AG10803 (cell line): ENCODE measurements at regions not wholly inside any gene's neighbourhood (a gene's known extent, or its start where the extent isn't known, plus 50 kb on each side); places are given as distances from the start of the nearest gene placed in this dataset.

Experiments
- DNase-seq: peaks from one replicate; pipeline ENCODE4 v3.0.0; 2010; ENCODE audit warnings: low read depth
- H3K4me3 ChIP-seq: 2 replicates; pipeline ENCODE4 v1.5.1; 2011; ENCODE audit warnings: mild to moderate bottlenecking, low read length, control low read depth
- TF ChIP-seq, protein P1 (sequence below): conservative IDR thresholded peaks from 2 replicates; pipeline ENCODE4 v1.5.1; 2011; ENCODE audit warnings: mild to moderate bottlenecking, low read length, control low read depth, inconsistent platforms

DNA sequence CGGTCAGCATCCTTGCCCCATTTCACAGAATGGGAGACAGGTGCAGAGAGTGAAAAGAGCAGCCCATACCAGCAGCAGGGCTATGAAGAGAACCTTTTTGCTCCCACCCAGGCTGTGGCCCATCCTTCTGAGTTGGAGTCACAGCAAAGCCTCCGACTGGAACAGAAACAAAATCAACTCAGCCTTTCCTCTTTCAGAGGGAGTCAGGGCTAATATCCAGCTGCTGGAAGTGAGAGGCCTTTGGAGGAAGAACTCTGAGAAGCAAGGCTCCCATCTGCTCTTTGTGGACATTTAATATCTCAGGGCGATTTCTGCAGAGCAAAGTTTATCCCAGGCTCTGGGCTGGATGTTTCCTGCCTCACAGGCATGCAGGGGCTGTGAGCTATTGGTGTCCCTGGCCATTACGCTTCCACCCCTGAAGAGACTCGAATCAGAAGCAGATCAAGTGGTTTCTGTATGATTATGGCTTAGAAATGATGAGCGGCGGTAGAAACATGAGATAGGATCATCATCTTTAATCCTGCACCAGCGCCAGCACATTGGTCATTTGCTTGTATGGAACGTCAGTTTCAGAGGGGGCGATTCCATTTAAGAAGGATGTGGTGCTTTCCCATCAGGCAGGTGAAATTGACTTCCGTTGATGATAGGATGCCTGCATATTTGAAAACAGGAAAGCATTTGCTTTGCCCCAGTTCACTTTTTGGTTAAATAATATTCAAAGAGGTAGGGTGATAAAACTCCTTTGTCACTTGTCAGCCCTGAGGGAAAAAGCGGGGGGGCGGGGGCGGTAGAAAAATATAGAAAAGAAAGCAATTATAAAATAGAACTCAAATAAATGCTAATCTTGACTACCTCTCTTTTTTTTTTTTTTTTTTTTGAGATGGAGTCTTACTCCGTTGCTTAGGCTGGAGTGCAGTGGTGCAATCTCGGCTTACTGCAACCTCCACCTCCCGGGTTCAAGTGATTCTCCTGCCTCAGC, 152.4 kb downstream of the LRRC30 start:
- no peak overlapping the region for H3K4me3 ChIP-seq
- DNase-seq, result no peak

DNA sequence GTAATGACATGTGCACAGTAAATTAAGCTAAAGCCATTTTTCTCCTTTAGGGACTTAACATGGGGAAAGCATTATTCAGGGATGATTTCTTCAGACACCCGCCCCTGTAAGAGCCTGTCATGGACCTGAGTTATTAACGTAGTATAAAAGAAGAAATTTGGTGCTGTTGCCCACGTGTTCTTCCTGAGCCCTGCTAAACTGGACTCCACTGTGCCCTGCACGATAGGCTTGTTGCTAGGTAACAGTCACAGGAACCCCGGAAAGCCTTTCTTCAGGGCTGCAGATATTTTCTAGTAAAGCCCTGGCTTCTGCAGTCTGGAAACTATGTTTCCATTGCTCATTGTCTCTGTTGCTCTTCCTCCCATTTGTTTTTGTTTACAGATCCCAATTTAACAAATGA, 157.9 kb downstream of the LRRC30 start:
- TF ChIP-seq, protein P1, sequence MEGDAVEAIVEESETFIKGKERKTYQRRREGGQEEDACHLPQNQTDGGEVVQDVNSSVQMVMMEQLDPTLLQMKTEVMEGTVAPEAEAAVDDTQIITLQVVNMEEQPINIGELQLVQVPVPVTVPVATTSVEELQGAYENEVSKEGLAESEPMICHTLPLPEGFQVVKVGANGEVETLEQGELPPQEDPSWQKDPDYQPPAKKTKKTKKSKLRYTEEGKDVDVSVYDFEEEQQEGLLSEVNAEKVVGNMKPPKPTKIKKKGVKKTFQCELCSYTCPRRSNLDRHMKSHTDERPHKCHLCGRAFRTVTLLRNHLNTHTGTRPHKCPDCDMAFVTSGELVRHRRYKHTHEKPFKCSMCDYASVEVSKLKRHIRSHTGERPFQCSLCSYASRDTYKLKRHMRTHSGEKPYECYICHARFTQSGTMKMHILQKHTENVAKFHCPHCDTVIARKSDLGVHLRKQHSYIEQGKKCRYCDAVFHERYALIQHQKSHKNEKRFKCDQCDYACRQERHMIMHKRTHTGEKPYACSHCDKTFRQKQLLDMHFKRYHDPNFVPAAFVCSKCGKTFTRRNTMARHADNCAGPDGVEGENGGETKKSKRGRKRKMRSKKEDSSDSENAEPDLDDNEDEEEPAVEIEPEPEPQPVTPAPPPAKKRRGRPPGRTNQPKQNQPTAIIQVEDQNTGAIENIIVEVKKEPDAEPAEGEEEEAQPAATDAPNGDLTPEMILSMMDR, result no peak
- H3K4me3 ChIP-seq, result no peak overlapping the region
- no peak for DNase-seq

More for the DNA sequence above, 152.4 kb downstream of the LRRC30 start:
- TF ChIP-seq, protein P1, result no peak

DNA sequence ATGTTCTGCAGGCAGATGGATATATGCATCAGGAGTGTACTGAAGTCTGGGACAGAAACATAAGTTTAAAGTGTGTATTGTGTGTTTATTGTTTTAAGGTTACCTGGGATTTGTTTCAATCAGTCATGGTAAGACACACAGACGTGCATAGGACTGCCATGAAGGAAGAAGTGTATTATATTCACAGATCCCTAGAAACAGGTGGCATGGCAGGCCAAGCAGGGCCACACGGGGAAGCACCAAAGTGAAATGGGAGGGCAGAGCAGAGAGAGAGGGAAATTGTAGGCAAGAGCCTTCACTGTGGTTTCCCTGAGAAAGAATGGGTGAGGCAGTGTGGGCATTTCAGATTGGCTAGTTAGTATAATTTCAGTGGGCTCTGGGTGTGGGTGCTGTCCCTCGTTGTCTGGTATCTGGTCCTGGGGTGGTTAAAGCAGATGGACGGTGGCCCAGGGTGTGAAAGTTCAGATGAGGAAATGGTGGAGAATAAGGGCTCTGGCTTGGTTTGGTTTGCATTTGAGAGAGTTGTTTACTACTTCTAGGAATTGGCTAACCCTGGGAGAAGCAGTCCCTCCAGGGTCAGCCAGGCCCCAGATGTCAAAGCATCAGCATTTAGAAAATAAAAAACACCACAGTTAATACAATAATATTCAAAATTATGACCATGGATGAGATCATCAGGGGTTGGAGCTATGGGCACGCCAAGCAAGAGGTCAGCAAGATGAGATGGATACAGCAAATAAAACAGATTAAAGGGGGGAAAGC, 160.0 kb downstream of the LRRC30 start:
- no peak overlapping the region for H3K4me3 ChIP-seq
- TF ChIP-seq, protein P1, result no peak
- no peak for DNase-seq

DNA sequence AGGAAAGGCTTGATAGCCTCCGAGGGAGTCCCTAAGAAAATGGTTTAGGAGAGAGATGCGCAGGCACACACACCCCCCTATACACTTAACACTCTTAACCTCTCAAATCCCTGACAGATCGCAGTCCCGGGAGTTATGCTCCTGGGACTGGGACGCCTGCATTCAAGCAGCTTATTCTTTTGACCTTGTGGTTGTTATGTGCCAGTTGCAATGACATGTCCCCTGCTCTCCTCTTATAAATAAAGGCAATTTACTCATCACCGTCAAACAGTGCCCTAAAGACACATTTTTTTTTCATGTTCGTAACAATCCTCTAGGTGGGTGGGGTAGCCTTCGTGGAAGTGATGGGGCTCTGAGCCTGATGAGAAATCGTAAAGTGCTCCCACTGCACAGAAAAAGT, 162.2 kb downstream of the LRRC30 start:
- no peak for DNase-seq
- TF ChIP-seq, protein P1, result no peak
- H3K4me3 ChIP-seq, result no peak overlapping the region

DNA sequence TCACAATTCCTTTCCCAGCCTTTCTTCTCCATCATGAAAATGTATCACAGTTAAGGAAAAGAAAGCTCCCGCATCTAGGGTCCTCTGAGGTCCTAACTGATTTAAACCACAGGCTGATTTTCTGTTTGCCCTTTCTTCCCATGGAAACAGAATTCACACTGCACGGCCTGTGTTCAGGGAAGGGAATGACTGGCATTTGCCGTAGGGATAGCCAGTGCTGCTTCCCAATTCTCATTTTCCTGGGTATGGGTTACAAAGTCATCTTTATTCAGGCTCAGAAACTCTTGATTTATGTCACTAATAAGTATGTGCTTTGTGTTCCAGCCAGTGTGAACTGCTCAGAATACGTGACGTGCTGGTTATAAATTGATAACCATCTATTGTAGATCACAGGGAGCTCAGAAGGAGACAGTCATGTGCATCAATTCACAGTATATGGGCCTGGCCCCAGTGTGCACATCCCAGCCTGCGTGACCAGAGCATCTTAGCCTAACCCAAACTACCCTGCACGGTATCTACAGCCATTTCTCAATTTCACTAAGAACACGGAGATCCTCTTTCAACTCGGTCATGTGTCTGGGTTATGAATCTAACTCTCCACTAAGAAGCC, 163.3 kb downstream of the LRRC30 start:
- TF ChIP-seq, protein P1, result no peak
- H3K4me3 ChIP-seq, result no peak overlapping the region

DNA sequence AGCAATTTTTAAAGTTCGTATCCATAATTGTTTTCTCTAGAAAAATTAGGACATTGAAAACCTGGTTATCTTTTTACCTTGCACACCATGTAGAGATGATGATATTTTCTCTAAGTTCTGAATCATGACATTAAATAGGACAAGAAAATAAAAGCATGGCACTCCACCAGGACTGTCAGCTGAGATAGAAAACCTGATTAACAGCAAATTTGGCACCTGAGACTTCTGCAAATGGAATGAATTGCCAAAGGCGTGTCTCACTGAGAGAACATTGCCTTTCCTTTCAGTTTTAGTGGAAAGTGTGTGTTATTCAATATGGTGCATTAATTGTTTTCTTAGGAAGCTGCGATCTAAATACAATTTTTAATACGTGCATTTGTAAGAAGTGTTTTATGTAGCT, 164.7 kb downstream of the LRRC30 start:
- no peak overlapping the region for H3K4me3 ChIP-seq
- TF ChIP-seq, protein P1, result no peak
- DNase-seq, result no peak

More for the DNA sequence above, 163.3 kb downstream of the LRRC30 start:
- no peak for DNase-seq
